ENCODE measurements at regions not wholly inside any gene's neighbourhood (a gene's known extent, or its start where the extent isn't known, plus 50 kb on each side); places are given as distances from the start of the nearest gene placed in this dataset.
"Not testable (repeated sequence)": the region's sequence is repeated elsewhere in the genome, so short reads cannot be mapped to it uniquely, and the experiment has no call there.

DNA sequence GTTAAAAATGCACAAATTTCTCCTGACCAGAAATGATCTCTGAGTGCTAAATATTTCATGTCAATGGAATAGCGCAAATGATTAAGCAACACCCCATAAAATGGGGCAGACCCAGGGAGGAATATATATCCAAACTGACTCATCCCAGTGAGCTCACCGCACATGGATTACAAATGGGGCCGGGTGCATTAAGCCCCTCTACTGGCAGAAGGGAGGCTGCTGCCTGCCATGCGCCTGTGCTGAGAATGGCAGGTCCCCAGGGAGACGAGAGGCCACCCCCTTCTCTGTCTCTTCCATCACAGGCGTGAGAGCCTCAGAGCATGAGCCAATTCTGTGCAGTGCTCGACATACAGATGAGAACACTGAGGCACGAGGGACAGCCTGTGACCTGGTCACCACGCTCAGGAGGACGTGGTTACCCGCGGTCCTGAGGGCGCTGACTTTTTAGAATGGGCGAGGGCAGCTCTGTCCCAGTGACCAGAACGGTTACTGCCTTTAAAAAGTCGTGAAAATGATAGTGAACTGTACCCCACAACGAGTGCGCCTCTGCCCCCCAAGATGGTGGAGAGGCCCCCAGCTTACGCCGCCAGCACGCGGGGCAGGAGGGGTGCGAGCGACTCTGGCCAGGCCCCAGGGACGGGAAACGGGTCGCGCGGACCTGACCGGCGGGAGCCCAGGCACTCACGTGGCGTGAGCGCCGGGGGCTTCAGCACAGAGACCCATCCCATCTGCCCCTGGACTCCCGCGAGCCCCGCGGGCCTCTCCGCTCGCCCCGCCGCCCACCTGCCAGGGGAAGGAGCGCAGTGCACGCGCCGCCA, 130.2 kb upstream of the ALDH3B2 start:
- DNase-seq (ENCODE audit: low read depth), result peak; percentile 84

- not testable (repeated sequence) for DNase-seq (ENCODE audit: low read depth)
Observed at GRCh38 chr11:67803519-67803918, 129.1 kb upstream of the ALDH3B2 start.

- not testable (repeated sequence) for DNase-seq (ENCODE audit: low read depth)
Observed at GRCh38 chr11:67803055-67803454, 128.6 kb upstream of the ALDH3B2 start.

DNA sequence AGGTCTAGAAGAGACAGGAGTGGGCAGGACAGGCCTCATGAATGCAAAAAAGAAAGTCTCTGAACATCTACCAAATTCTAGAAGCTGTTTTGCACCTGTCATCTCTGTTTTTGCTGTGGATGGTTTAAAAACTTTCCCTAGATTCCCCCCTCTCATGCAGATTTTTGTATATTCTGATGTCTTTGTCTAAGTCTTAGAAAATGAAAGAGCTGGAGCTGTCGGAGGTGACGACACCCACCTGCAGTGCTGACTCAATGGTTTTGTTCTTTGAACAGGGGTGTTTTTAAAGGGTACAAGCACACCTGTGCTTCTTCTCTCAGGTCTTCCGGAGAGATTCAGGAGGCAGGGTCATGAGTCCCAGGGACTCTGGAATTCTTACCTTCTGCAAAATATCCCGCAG, 128.2 kb upstream of the ALDH3B2 start:
- not testable (repeated sequence) for DNase-seq (ENCODE audit: low read depth)

GRCh38 chr11:67801397-67801796, 127.0 kb upstream of the ALDH3B2 start:
- DNase-seq (ENCODE audit: low read depth), result not testable (repeated sequence)

DNA sequence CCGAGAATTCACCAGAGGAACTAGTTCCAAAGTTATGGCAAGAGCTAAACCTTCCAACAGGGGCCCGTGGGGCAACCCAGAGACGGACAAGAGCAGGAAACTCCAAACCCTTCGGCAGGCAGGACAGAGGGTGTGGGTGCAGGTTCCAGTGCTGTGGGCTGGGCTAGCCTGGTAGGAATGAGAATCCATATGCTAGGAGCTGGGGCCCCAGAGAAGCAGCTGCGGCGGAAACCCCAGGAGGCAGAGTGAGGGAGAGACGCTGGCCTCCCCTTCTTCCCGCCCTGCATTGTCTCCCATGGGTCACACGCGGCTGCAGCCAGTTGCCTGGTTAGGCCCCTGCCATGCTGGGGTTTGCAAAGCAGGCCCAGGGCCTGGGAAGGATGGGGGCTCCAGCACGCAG, 126.2 kb upstream of the ALDH3B2 start:
- not testable (repeated sequence) for DNase-seq (ENCODE audit: low read depth)

DNA sequence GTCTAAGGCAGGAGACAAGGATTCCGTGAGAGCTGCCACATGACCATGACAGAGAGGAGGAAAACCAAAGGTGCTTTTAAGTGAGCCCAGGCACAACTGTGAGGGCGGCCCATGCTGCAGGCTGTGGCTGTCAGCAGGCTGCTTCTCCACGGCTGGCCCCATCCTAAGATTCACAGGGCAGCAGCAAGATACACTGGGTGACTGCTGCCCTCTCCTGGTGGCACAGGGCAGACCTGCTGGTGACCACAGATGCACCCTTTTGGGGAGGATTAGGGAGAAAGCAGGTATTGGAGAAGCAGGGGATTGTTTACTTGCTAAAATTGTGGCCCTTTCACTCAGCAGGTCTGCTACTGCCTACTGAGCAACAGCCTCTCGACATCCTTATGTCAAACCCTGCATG, 125.4 kb upstream of the ALDH3B2 start:
- DNase-seq (ENCODE audit: low read depth), result not testable (repeated sequence)

DNA sequence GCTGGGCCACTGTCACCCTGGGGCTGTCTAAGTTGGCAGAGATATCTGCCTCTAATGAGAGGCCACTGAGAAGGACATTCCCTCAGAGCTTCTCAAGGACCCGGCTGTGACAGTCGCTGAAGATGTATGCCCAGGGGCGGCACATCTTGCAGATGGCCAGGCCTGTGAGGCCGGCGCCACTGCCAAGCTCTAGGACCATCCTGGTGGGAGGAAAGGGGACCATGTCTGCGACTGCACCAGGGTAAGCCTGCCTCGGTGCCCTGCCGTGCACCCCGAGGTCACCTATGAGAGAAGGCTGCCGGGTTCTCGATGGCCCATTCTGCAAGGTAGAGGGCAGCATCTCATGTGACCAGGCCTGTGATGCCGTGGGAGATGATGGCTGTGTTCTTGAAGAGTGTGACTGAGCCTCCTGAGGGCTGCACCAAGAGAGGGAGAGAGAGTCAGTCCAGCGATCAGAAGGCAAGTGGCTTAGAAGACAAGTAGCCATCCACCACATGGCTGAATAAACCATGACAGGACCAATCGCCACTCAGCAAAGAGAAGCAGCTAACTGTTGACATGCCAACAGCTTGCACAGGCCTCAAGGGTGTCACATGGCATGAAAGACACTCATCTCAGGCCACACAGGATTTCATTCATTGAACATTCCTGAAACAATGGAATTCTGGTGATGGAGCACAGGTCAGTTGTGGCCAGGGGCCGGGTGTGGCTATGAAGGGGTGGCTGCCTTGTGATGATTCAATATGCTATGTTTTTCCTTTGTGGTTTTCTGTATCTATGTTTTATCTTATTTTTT, 123.5 kb upstream of the ALDH3B2 start:
- peak; percentile 65 for DNase-seq (ENCODE audit: low read depth)

GRCh38 chr11:67795746-67796145, 121.3 kb upstream of the ALDH3B2 start:
- DNase-seq (ENCODE audit: low read depth), result no peak

DNA sequence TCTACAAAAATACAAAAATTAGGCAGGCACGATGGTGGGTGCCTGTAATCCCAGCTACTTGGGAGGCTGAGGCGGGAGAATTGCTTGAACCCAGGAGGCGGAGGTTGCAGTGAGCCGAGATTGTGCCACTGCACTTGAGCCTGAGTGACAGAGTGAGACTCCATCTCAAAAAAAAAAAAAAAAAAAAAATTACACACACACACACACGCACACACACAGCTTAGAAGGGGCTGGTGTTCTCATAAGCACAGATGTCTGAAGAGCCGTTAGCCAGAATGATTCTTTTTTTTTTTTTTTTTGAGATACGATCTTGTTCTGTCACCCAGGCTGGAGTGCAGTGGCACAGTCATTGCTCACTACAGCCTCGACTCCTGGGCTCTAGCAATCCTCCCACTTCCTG, 119.3 kb upstream of the ALDH3B2 start:
- not testable (repeated sequence) for DNase-seq (ENCODE audit: low read depth)

- peak; percentile 11 for DNase-seq (ENCODE audit: low read depth)
Observed at GRCh38 chr11:67792273-67792990, 118.0 kb upstream of the ALDH3B2 start.

DNA sequence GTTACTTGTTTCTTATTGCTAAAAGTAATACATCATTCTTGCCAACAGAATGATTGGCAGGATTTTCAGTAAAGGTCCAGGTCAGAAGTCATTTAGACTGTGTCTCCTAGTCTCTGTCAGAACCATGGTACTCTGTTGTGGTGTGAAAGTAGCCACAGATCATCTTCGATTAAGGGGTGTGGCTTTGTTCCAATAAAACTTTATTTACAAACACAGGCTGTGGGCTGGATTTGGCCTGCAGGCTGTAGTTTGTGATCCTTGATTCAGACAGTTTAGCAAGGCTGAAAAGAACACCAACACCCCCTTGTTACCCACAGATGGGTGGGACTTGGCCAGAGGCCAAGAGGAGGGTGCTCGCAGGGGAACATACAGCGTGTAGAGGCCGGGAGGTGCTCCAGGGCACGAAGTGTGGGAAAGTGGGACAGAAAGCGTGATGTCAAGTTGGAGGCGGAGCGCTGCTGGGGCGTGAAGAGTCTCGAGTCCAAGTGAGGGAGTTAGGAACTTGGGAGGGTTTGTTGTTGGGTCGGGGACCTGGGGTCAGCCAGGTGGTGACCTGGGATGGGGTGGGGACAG, 117.3 kb upstream of the ALDH3B2 start:
- DNase-seq (ENCODE audit: low read depth), result peak; percentile 3

- DNase-seq (ENCODE audit: low read depth), result not testable (repeated sequence)
Observed at GRCh38 chr11:67788341-67788695, 113.9 kb upstream of the ALDH3B2 start.

DNA sequence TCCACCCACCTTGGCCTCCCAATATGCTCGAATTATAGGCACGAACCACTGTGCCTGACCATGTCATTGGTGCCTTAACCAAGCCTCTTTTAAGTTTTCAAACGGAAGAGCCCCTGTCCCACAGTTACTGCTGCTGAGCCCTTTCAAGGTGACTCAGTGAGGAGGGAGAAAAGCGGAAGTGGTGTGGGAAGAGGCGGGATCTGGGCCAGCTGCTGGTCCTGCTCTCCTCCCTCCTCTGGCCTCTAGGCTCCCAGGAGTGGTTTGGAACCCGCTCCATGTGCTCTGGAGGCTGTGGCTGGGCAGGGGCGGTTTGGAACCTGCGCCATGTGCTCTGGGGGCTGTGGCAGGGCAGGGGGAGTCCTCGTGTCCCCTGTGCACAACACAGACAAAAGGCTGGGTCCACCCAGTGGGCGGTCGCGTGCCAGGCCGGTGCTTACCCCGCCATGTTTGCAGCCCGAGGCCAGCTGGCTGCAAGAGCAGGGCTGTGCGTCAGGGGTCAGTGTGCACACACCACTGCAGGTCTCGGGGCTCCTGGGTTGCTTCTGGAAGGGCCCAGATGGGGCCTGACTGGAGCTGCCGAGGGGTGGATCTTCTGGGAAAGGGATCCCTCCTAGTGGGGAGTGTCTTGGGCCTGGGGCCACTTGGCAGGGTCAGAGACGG, 113.4 kb upstream of the ALDH3B2 start:
- not testable (repeated sequence) for DNase-seq (ENCODE audit: low read depth)

DNA sequence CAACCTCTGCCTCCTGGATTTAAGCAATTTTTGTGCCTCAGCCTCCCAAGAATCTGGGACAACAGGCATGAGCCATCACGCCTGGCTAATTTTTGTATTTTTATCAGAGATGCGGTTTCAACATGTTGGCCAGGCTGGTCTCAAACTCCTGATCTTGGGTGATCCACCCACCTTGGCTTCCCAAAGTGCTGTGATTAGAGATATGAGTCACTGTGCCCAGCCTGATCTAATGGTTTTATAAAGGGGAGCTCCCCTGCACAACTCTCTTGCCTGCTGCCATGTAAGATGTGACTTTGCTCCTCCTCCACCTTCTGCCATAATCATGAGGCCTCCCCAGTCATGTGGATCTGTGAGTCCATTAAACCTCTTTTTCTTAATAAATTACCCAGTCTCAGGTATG, 107.5 kb upstream of the ALDH3B2 start:
- not testable (repeated sequence) for DNase-seq (ENCODE audit: low read depth)

GRCh38 chr11:67781506-67781905, 107.1 kb upstream of the ALDH3B2 start:
- DNase-seq (ENCODE audit: low read depth), result not testable (repeated sequence)

- no peak for DNase-seq (ENCODE audit: low read depth)
Observed at GRCh38 chr11:67780056-67780455, 105.6 kb upstream of the ALDH3B2 start.

GRCh38 chr11:67779189-67779875, 104.9 kb upstream of the ALDH3B2 start:
- DNase-seq (ENCODE audit: low read depth), result not testable (repeated sequence)

- no peak for DNase-seq (ENCODE audit: low read depth)
Observed at GRCh38 chr11:67776852-67777520, 102.6 kb upstream of the ALDH3B2 start.

- DNase-seq (ENCODE audit: low read depth), result not testable (repeated sequence)
Observed at GRCh38 chr11:67774175-67774574, 99.8 kb upstream of the ALDH3B2 start.

All from ELR (cell line).